K562 (cell line): ENCODE measurements at regions not wholly inside any gene's neighbourhood (a gene's known extent, or its start where the extent isn't known, plus 50 kb on each side); places are given as distances from the start of the nearest gene placed in this dataset.

Experiments
- ATAC-seq: fragments of 200-7000 bp; cut with Tn5 transposase; 3 replicates; pipeline ENCODE4 v1.9.1; 2020; ENCODE audit warnings: moderate library complexity
- BruUV-seq: library from RNA; stranded (reverse); fragments of 400-500 nt; replicated peaks from 2 replicates; lab custom pipeline; 2021; lab: Mats Ljungman, UMichigan
- CTCF ChIA-PET: fragments of 300-600 bp; formaldehyde crosslinking; extraction: SDS; loops from one replicate; lab custom pipeline; 2021; ENCODE audit warnings: low intra/inter-chr PET ratio; lab: Yijun Ruan, JAX
- POLR2A ChIA-PET: fragments of 300-600, 350-650 bp; sonication (Branson Sonifier 250); formaldehyde crosslinking; extraction: SDS; loops from one replicate; lab custom pipeline; 2021; ENCODE audit warnings: antibody characterized with exemption, inconsistent platforms; lab: Yijun Ruan, JAX
- DNase-seq, 4 experiments: peaks; one replicate each; pipeline versions ENCODE4 v3.0.0 to v3.0.0-alpha.2; 2011 to 2018; ENCODE audit warnings: low spot score in 3 of 4, mixed read lengths in 3 of 4; ENCODE audit errors: extremely low read depth in 1 of 4
- FAIRE-seq: peaks from 2 replicates; lab custom pipeline; 2011; peaks lifted over from hg19 to GRCh38; lab: Jason Lieb, UNC
- H2AFZ ChIP-seq: 2 replicates; pipeline ENCODE4 v1.6.0; 2011; ENCODE audit warnings: low read depth, low read length, control low read depth, inconsistent platforms
- H3K27ac ChIP-seq: fragments of 200-600 bp; 3 replicates; pipeline ENCODE4 v1.8.0; 2011; ENCODE audit warnings: low read depth, mild to moderate bottlenecking, control low read depth, inconsistent platforms, low read length, moderate library complexity, mixed read lengths; ENCODE audit errors: extremely low read depth
- H3K27me3 ChIP-seq, 2 experiments: fragments of 300-600 bp in 1 of 2; 2 replicates in 1 of 2; 3 replicates in 1 of 2; pipeline versions ENCODE4 v1.6.0 to v1.8.0; 2011; ENCODE audit warnings: inconsistent platforms in 2 of 2, low read length in 2 of 2, mild to moderate bottlenecking in 1 of 2, mixed read lengths in 1 of 2, moderate library complexity in 1 of 2; ENCODE audit not compliant: control insufficient read depth in 2 of 2, insufficient read depth in 2 of 2
- H3K36me3 ChIP-seq: fragments of 300-600 bp; 3 replicates; pipeline ENCODE4 v1.8.0; 2011; ENCODE audit warnings: mild to moderate bottlenecking, low read length, inconsistent platforms; ENCODE audit not compliant: control insufficient read depth, insufficient read depth
- H3K4me1 ChIP-seq, 2 experiments: fragments of 200-600 bp in 1 of 2; replicated peaks in 1 of 2; 2 replicates in 1 of 2; 3 replicates in 1 of 2; pipeline versions ENCODE4 v1.5.1 to v1.8.0; 2011; ENCODE audit warnings: inconsistent platforms in 2 of 2, low read length in 2 of 2, mild to moderate bottlenecking in 1 of 2, mixed read lengths in 1 of 2, moderate library complexity in 1 of 2; ENCODE audit not compliant: control insufficient read depth in 2 of 2, insufficient read depth in 2 of 2
- H3K4me2 ChIP-seq: 2 replicates; pipeline ENCODE4 v1.6.1; 2011; ENCODE audit warnings: low read length, control low read depth, inconsistent platforms, mixed read lengths; ENCODE audit not compliant: insufficient read depth
- H3K4me3 ChIP-seq: fragments of 200-600 bp; sonication (generic), shearing (Covaris generic); 2 replicates; pipeline ENCODE4 v1.5.1; 2016; ENCODE audit warnings: control low read depth, inconsistent platforms
- H3K79me2 ChIP-seq: fragments of 200-600 bp; 3 replicates; pipeline ENCODE4 v1.8.0; 2011; ENCODE audit warnings: low read length, inconsistent platforms; ENCODE audit not compliant: control insufficient read depth, insufficient read depth
- H3K9ac ChIP-seq, 2 experiments: 2 replicates each; pipeline versions ENCODE4 v1.6.0 to v1.6.1; 2011; ENCODE audit warnings: low read depth in 2 of 2, low read length in 2 of 2, control low read depth in 1 of 2, inconsistent platforms in 1 of 2, mild to moderate bottlenecking in 1 of 2, mixed read lengths in 1 of 2; ENCODE audit not compliant: insufficient read depth in 1 of 2
- H3K9me1 ChIP-seq: one replicate; pipeline ENCODE4 v1.6.0; 2011; ENCODE audit warnings: inconsistent platforms, mild to moderate bottlenecking, low read length, moderate library complexity; ENCODE audit not compliant: control insufficient read depth, insufficient read depth
- H3K9me3 ChIP-seq: replicated peaks from 2 replicates; pipeline ENCODE4 v1.5.1; 2011; ENCODE audit warnings: low read depth, low read length, inconsistent platforms; ENCODE audit not compliant: control insufficient read depth, insufficient read depth
- H4K20me1 ChIP-seq: replicated peaks from 2 replicates; pipeline ENCODE4 v1.6.1; 2011; ENCODE audit warnings: low read length, inconsistent platforms, mixed read lengths; ENCODE audit not compliant: control insufficient read depth, insufficient read depth
- CBX1 ChIP-seq: sonication (generic); IDR thresholded peaks from 2 replicates; pipeline ENCODE4 v1.6.1; 2016; ENCODE audit warnings: antibody characterized with exemption, low read depth, mild to moderate bottlenecking
- CHCHD3 ChIP-seq: fragments of 250-450 bp; sonication (Bioruptor Pico); IDR thresholded peaks from 2 replicates; pipeline ENCODE4 v2.1.2; 2022; ENCODE audit warnings: mild to moderate bottlenecking
- EHMT2 ChIP-seq: fragments of 450-650 bp; IDR thresholded peaks from 2 replicates; pipeline ENCODE4 v1.6.1; 2018; ENCODE audit warnings: antibody characterized with exemption
- KDM2B ChIP-seq: fragments of 250-450 bp; sonication (Bioruptor Pico); IDR thresholded peaks from 2 replicates; pipeline ENCODE4 v1.8.0; 2021; ENCODE audit warnings: mild to moderate bottlenecking, moderate library complexity
- MTA3 ChIP-seq: fragments of 450-650 bp; formaldehyde crosslinking; IDR thresholded peaks from 2 replicates; pipeline ENCODE4 v1.6.1; 2017; ENCODE audit warnings: mild to moderate bottlenecking, borderline replicate concordance
- PCBP2 ChIP-seq: fragments of 200-400 bp; formaldehyde crosslinking; IDR thresholded peaks from 2 replicates; pipeline ENCODE4 v1.6.1; 2018; ENCODE audit warnings: low read length, low read depth, mild to moderate bottlenecking, moderate library complexity; ENCODE audit not compliant: poor library complexity, severe bottlenecking
- PURB ChIP-seq: sonication (generic); formaldehyde crosslinking; IDR thresholded peaks from 2 replicates; pipeline ENCODE4 v1.9.0; 2021; ENCODE audit warnings: low read depth, mild to moderate bottlenecking, missing genetic modification reagents
- SIX5 ChIP-seq, 2 experiments: IDR thresholded peaks; 2 replicates each; pipeline ENCODE4 v1.6.1; 2011; ENCODE audit warnings: low read length in 2 of 2, borderline replicate concordance in 1 of 2, low read depth in 1 of 2, mild to moderate bottlenecking in 1 of 2, moderate library complexity in 1 of 2; ENCODE audit not compliant: insufficient read depth in 1 of 2
- ZNF449 ChIP-seq: fragments of 250-450 bp; sonication (Bioruptor Pico); IDR thresholded peaks from 2 replicates; pipeline ENCODE4 v1.8.0; 2022; ENCODE audit warnings: moderate library complexity, mild to moderate bottlenecking, inconsistent platforms
- WGBS: fragments of 100-300 bp; shearing (Covaris generic); methylation state at CpG from one replicate; pipeline ENCODE4 v1.1.6; 2016; ENCODE audit warnings: low coverage, mixed read lengths; ENCODE audit not compliant: insufficient coverage; ENCODE audit errors: missing lambda C conversion rate; 5-methylcytosine and 5-hydroxymethylcytosine counted together
- in situ Hi-C: fragments of 300-500 bp; cut with MboI; formaldehyde crosslinking; loops from 4 replicates; pipeline ENCODE4 v1.15.0; 2018; ENCODE audit warnings: inconsistent platforms, mixed read lengths
- intact Hi-C: fragments of 100-400 bp; cut with micrococcal nuclease; formaldehyde crosslinking; loops from 2 replicates; pipeline ENCODE4 v1.14.2; 2022
- TF ChIP-seq, protein P1 (sequence below): fragments of 250-450 bp; sonication (Bioruptor Pico); IDR thresholded peaks from 2 replicates; pipeline ENCODE4 v1.8.0; 2021; ENCODE audit warnings: borderline replicate concordance, mild to moderate bottlenecking, moderate library complexity; ENCODE audit not compliant: poor library complexity, severe bottlenecking
- TF ChIP-seq, protein P2 (sequence below): fragments of 450-650 bp; formaldehyde crosslinking; IDR thresholded peaks from 2 replicates; pipeline ENCODE4 v1.4.0; 2020; ENCODE audit warnings: mild to moderate bottlenecking
- TF ChIP-seq, protein P3 (sequence below): sonication (generic); formaldehyde crosslinking; IDR thresholded peaks from 2 replicates; pipeline ENCODE4 v1.8.1; 2022; ENCODE audit warnings: missing genetic modification reagents

DNA sequence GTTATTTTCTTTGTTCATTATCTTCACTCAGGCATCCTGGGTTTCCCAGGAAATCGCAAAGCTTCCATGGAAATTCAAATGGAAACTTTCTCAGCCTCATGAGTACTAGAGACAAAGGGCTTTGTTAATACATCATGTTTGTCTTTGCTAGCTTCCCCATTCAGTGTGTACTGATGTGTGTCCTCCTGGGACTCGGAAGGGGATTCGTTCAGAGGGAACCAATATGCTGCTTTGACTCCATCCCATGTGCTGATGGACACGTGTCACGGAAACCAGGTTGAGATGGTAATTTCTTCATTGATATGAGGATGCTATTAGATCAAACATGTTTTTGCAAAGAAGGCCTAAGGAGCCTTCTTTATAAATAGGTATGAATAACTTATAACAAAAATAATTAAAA is 87.0 kb upstream of the KCNAB1 start:
- no peak overlapping the region for H3K27ac ChIP-seq
- H3K27me3 ChIP-seq = peaks cover 0 to 6% of the 10 kb centered on the region in 2 experiments; a peak in 4 of 5 replicates
- H2AFZ ChIP-seq = no peak overlapping the region
- no peak overlapping the region for H3K4me2 ChIP-seq
- H3K9me1 ChIP-seq = no peaks in the 10 kb centered on the region
- 0% methylated on average over 5 of the region's 5 CpGs for WGBS
- H3K9ac ChIP-seq = no peak overlapping the region
- H3K4me3 ChIP-seq = no peak overlapping the region
- H3K79me2 ChIP-seq = no peaks in the 10 kb centered on the region
- no TSS peak for BruUV-seq
- H4K20me1 ChIP-seq = no peaks in the 10 kb centered on the region
- FAIRE-seq (no peak), ATAC-seq (no peak), DNase-seq (no peak)
- H3K9me3 ChIP-seq = no peaks in the 10 kb centered on the region
- H3K4me1 ChIP-seq = no peaks in the 10 kb centered on the region
- no peaks in the 10 kb centered on the region for H3K36me3 ChIP-seq
- intact Hi-C loops = no loop called here
- ChIA-PET POLR2A (interaction anchor here (1.5 kb wide), 1 partner anchor 10 kb away, joined by 4 read pairs; no protein-coding TSS in a partner anchor), CTCF (no interaction called here)
- in situ Hi-C loops = no loop called here
- TF ChIP-seq ZNF449 (CRISPR knock-in tag) (no peak), MTA3 (no peak), KDM2B (CRISPR knock-in tag) (no peak), PCBP2 (no peak), SIX5 (IDR thresholded peaks at IDR 0.05; ENCODE audit: borderline replicate concordance in 1 of 2, insufficient read depth in 1 of 2, low read depth in 1 of 2, low read length in 2 of 2) (no peak), CBX1 (no peak), CHCHD3 (CRISPR knock-in tag) (no peak), EHMT2 (no peak), PURB (CRISPR knock-in tag) (no peak)
- TF ChIP-seq, protein P1, sequence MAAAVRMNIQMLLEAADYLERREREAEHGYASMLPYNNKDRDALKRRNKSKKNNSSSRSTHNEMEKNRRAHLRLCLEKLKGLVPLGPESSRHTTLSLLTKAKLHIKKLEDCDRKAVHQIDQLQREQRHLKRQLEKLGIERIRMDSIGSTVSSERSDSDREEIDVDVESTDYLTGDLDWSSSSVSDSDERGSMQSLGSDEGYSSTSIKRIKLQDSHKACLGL (CRISPR knock-in tag) = no peak
- TF ChIP-seq, protein P2, sequence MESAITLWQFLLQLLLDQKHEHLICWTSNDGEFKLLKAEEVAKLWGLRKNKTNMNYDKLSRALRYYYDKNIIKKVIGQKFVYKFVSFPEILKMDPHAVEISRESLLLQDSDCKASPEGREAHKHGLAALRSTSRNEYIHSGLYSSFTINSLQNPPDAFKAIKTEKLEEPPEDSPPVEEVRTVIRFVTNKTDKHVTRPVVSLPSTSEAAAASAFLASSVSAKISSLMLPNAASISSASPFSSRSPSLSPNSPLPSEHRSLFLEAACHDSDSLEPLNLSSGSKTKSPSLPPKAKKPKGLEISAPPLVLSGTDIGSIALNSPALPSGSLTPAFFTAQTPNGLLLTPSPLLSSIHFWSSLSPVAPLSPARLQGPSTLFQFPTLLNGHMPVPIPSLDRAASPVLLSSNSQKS (CRISPR knock-in tag) = no peak
- TF ChIP-seq, protein P3, sequence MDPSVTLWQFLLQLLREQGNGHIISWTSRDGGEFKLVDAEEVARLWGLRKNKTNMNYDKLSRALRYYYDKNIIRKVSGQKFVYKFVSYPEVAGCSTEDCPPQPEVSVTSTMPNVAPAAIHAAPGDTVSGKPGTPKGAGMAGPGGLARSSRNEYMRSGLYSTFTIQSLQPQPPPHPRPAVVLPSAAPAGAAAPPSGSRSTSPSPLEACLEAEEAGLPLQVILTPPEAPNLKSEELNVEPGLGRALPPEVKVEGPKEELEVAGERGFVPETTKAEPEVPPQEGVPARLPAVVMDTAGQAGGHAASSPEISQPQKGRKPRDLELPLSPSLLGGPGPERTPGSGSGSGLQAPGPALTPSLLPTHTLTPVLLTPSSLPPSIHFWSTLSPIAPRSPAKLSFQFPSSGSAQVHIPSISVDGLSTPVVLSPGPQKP (CRISPR knock-in tag) = no peak
